ES-I3 (cell line): ENCODE measurements at regions not wholly inside any gene's neighbourhood (a gene's known extent, or its start where the extent isn't known, plus 50 kb on each side); places are given as distances from the start of the nearest gene placed in this dataset.

ENCODE experiments used
- H3K36me3 ChIP-seq: 2 replicates; pipeline ENCODE4 v1.6.1; 2013; ENCODE audit warnings: mild to moderate bottlenecking, low read length, control low read depth, moderate library complexity; ENCODE audit not compliant: insufficient read depth
- H3K4me1 ChIP-seq: 2 replicates; pipeline ENCODE4 v1.6.1; 2013; ENCODE audit warnings: mild to moderate bottlenecking, control low read depth, low read length; ENCODE audit not compliant: insufficient read depth
- H3K9ac ChIP-seq: 2 replicates; pipeline ENCODE4 v1.6.1; 2013; ENCODE audit warnings: low read depth, mild to moderate bottlenecking, low read length, moderate library complexity
- H3K9me3 ChIP-seq: 2 replicates; pipeline ENCODE4 v1.6.1; 2013; ENCODE audit warnings: mild to moderate bottlenecking, low read length, moderate library complexity; ENCODE audit not compliant: control insufficient read depth, insufficient read depth

- Histone ChIP-seq H3K9ac (no peak overlapping the region), H3K9me3 (no peaks in the 10 kb centered on the region), H3K4me1 (no peaks in the 10 kb centered on the region), H3K36me3 (no peaks in the 10 kb centered on the region)
Observed at GRCh38 chr4:54359919-54360650, 131.0 kb downstream of the PDGFRA start.

- Histone ChIP-seq H3K36me3 (no peaks in the 10 kb centered on the region), H3K9ac (no peak overlapping the region), H3K4me1 (no peaks in the 10 kb centered on the region), H3K9me3 (no peaks in the 10 kb centered on the region)
Observed at GRCh38 chr4:54363037-54363436, 133.9 kb downstream of the PDGFRA start.

GRCh38 chr4:54365691-54366090, 136.6 kb downstream of the PDGFRA start:
- Histone ChIP-seq H3K36me3 (no peaks in the 10 kb centered on the region), H3K9ac (no peak overlapping the region), H3K4me1 (no peaks in the 10 kb centered on the region), H3K9me3 (no peaks in the 10 kb centered on the region)

- H3K9me3 ChIP-seq = no peaks in the 10 kb centered on the region
Observed at GRCh38 chr4:54367059-54367458, 138.0 kb downstream of the PDGFRA start.

GRCh38 chr4:54368281-54369265, 139.5 kb downstream of the PDGFRA start:
- H3K36me3 ChIP-seq = no peaks in the 10 kb centered on the region
- no peaks in the 10 kb centered on the region for H3K9me3 ChIP-seq
- no peaks in the 10 kb centered on the region for H3K4me1 ChIP-seq
- H3K9ac ChIP-seq = no peak overlapping the region

More at GRCh38 chr4:54367059-54367458, 138.0 kb downstream of the PDGFRA start:
- Histone ChIP-seq H3K36me3 (no peaks in the 10 kb centered on the region), H3K9ac (no peak overlapping the region), H3K4me1 (no peaks in the 10 kb centered on the region)

GRCh38 chr4:54371173-54371572, 142.1 kb downstream of the PDGFRA start:
- H3K9me3 ChIP-seq = no peaks in the 10 kb centered on the region
- no peaks in the 10 kb centered on the region for H3K4me1 ChIP-seq
- no peaks in the 10 kb centered on the region for H3K36me3 ChIP-seq
- H3K9ac ChIP-seq = no peak overlapping the region

- no peak overlapping the region for H3K9ac ChIP-seq
- no peaks in the 10 kb centered on the region for H3K4me1 ChIP-seq
- no peaks in the 10 kb centered on the region for H3K9me3 ChIP-seq
- H3K36me3 ChIP-seq = no peaks in the 10 kb centered on the region
Observed at GRCh38 chr4:54372951-54373350, 143.9 kb downstream of the PDGFRA start.

GRCh38 chr4:54373718-54374210, 144.7 kb downstream of the PDGFRA start:
- Histone ChIP-seq H3K36me3 (no peaks in the 10 kb centered on the region), H3K9ac (no peak overlapping the region), H3K9me3 (no peaks in the 10 kb centered on the region), H3K4me1 (no peaks in the 10 kb centered on the region)

GRCh38 chr4:54378461-54378860, 149.4 kb downstream of the PDGFRA start:
- Histone ChIP-seq H3K4me1 (no peaks in the 10 kb centered on the region), H3K36me3 (no peaks in the 10 kb centered on the region), H3K9me3 (no peaks in the 10 kb centered on the region), H3K9ac (no peak overlapping the region)

GRCh38 chr4:54384152-54384551, 155.1 kb downstream of the PDGFRA start:
- Histone ChIP-seq H3K36me3 (no peaks in the 10 kb centered on the region), H3K9ac (no peak overlapping the region), H3K4me1 (no peaks in the 10 kb centered on the region), H3K9me3 (no peaks in the 10 kb centered on the region)

GRCh38 chr4:54384563-54384962, 155.5 kb downstream of the PDGFRA start:
- H3K9me3 ChIP-seq = no peaks in the 10 kb centered on the region
- H3K36me3 ChIP-seq = no peaks in the 10 kb centered on the region
- no peak overlapping the region for H3K9ac ChIP-seq
- H3K4me1 ChIP-seq = no peaks in the 10 kb centered on the region

- no peaks in the 10 kb centered on the region for H3K36me3 ChIP-seq
- no peaks in the 10 kb centered on the region for H3K9me3 ChIP-seq
- H3K9ac ChIP-seq = no peak overlapping the region
- no peaks in the 10 kb centered on the region for H3K4me1 ChIP-seq
Observed at GRCh38 chr4:54386042-54386669, 157.1 kb downstream of the PDGFRA start.

GRCh38 chr4:54386693-54387092, 157.6 kb downstream of the PDGFRA start:
- Histone ChIP-seq H3K36me3 (no peaks in the 10 kb centered on the region), H3K9me3 (no peaks in the 10 kb centered on the region), H3K9ac (no peak overlapping the region), H3K4me1 (no peaks in the 10 kb centered on the region)

GRCh38 chr4:54390670-54391069, 161.6 kb downstream of the PDGFRA start:
- H3K4me1 ChIP-seq = no peaks in the 10 kb centered on the region
- no peaks in the 10 kb centered on the region for H3K9me3 ChIP-seq
- no peak overlapping the region for H3K9ac ChIP-seq
- no peaks in the 10 kb centered on the region for H3K36me3 ChIP-seq
